DND-41 (cell line): ENCODE measurements at regions not wholly inside any gene's neighbourhood (a gene's known extent, or its start where the extent isn't known, plus 50 kb on each side); places are given as distances from the start of the nearest gene placed in this dataset.
A peak's percentile ranks its signal among the peaks of the same experiment; 100 is the strongest.

Experiments used
- ATAC-seq: fragments of 200-7000 bp; cut with Tn5 transposase; 3 replicates; pipeline ENCODE4 v1.9.1; 2021; ENCODE audit warnings: low read depth; ENCODE audit not compliant: insufficient read depth
- DNase-seq: peaks from one replicate; pipeline ENCODE4 v3.0.0-alpha.2; 2020
- H2AFZ ChIP-seq: 2 replicates; pipeline ENCODE4 v1.6.0; 2012; ENCODE audit warnings: low read depth, low read length
- H3K27ac ChIP-seq: 2 replicates; pipeline ENCODE4 v1.5.1; 2012; ENCODE audit warnings: low read length, inconsistent platforms
- H3K27me3 ChIP-seq: fragments of 200-600 bp; sonication (generic); 2 replicates; pipeline ENCODE4 v1.6.0; 2012; ENCODE audit warnings: low read length, mild to moderate bottlenecking, inconsistent platforms; ENCODE audit not compliant: insufficient read depth, poor library complexity
- H3K36me3 ChIP-seq: 2 replicates; pipeline ENCODE4 v1.5.1; 2012; ENCODE audit warnings: low read length, inconsistent platforms; ENCODE audit not compliant: insufficient read depth
- H3K4me1 ChIP-seq: 2 replicates; pipeline ENCODE4 v1.5.1; 2012; ENCODE audit warnings: mild to moderate bottlenecking, low read length; ENCODE audit not compliant: insufficient read depth
- H3K4me2 ChIP-seq: 2 replicates; pipeline ENCODE4 v1.6.0; 2012; ENCODE audit warnings: mild to moderate bottlenecking, moderate library complexity, low read length, inconsistent platforms; ENCODE audit not compliant: insufficient read depth
- H3K4me3 ChIP-seq, 2 experiments: fragments of 200-600 bp in 1 of 2; shearing (Covaris generic) in 1 of 2; 2 replicates each; pipeline ENCODE4 v1.5.1; 2012 to 2016; ENCODE audit warnings: inconsistent platforms in 2 of 2, low read length in 2 of 2, mild to moderate bottlenecking in 2 of 2, low read depth in 1 of 2, moderate library complexity in 1 of 2
- H3K79me2 ChIP-seq: 2 replicates; pipeline ENCODE4 v1.6.0; 2012; ENCODE audit warnings: low read length, inconsistent platforms; ENCODE audit not compliant: insufficient read depth
- H3K9ac ChIP-seq: 2 replicates; pipeline ENCODE4 v1.6.0; 2012; ENCODE audit warnings: low read depth, mild to moderate bottlenecking, inconsistent platforms, low read length, moderate library complexity
- H3K9me3 ChIP-seq: 2 replicates; pipeline ENCODE4 v1.5.1; 2012; ENCODE audit warnings: low read length, moderate library complexity, mild to moderate bottlenecking, inconsistent platforms; ENCODE audit not compliant: insufficient read depth, severe bottlenecking
- H4K20me1 ChIP-seq: 2 replicates; pipeline ENCODE4 v1.6.0; 2012; ENCODE audit warnings: low read length; ENCODE audit not compliant: insufficient read depth
- EZH2 ChIP-seq: IDR thresholded peaks from 3 replicates; pipeline ENCODE4 v1.6.1; 2012; ENCODE audit warnings: borderline replicate concordance, low read depth, mild to moderate bottlenecking, moderate library complexity, low read length, inconsistent platforms; ENCODE audit not compliant: severe bottlenecking
- TF ChIP-seq, protein P1 (sequence below): IDR thresholded peaks from 2 replicates; pipeline ENCODE4 v1.5.1; 2012; ENCODE audit warnings: borderline replicate concordance, low read length, moderate library complexity, mild to moderate bottlenecking; ENCODE audit not compliant: poor library complexity, severe bottlenecking; ENCODE audit errors: extremely low read depth

DNA sequence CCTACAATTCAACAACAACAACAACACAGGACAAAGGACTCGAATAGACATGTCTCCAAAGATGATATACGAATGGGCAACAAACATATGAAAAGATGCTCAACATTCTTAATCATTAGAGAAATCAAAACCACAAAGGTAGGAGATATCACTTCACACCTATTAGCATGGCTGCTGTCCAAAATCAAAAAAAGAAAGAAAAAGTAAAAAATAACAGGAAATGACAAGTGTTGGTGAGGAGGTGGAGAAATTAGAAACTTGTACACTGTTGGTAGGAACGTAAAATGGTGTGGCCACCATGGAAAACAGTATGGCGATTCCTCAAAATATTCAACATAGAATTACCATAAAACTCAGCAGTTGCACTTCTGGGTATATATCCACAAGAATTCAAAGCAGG lies 312.3 kb upstream of the STT3B start:
- Histone ChIP-seq H3K4me2 (no peak overlapping the region), H3K4me1 (peaks cover 78% of the 10 kb centered on the region)
- TF ChIP-seq, protein P1, sequence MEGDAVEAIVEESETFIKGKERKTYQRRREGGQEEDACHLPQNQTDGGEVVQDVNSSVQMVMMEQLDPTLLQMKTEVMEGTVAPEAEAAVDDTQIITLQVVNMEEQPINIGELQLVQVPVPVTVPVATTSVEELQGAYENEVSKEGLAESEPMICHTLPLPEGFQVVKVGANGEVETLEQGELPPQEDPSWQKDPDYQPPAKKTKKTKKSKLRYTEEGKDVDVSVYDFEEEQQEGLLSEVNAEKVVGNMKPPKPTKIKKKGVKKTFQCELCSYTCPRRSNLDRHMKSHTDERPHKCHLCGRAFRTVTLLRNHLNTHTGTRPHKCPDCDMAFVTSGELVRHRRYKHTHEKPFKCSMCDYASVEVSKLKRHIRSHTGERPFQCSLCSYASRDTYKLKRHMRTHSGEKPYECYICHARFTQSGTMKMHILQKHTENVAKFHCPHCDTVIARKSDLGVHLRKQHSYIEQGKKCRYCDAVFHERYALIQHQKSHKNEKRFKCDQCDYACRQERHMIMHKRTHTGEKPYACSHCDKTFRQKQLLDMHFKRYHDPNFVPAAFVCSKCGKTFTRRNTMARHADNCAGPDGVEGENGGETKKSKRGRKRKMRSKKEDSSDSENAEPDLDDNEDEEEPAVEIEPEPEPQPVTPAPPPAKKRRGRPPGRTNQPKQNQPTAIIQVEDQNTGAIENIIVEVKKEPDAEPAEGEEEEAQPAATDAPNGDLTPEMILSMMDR: no peak
- no peak for TF ChIP-seq EZH2

DNA sequence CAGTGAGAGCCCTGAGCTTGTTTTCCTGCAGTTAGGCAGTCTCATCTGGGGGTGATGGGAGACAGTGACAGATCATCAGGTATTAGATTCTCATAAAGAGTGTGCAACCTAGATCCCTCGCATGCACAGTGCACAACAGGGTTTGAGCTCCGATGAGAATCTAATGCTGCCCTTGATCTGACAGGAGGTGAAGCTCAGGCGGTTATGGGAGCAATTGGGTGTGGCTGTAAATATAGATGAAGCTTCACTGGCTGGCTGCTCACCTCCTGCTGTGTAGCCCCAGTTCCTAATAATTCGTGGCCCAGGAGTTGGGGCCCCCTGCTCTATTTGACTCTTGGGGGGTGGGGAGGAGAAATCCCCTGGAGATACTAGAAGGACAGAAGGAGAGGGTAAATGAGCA lies 309.4 kb upstream of the STT3B start:
- H3K4me3 ChIP-seq: no peak overlapping the region
- H3K36me3 ChIP-seq: no peaks in the 10 kb centered on the region
- peak; percentile 53 for DNase-seq
- no peaks in the 10 kb centered on the region for H4K20me1 ChIP-seq
- no peak overlapping the region for H3K4me2 ChIP-seq
- peaks cover 12% of the 10 kb centered on the region for H3K79me2 ChIP-seq
- H3K4me1 ChIP-seq: peaks cover 95% of the 10 kb centered on the region
- no peak for ATAC-seq
- H3K9ac ChIP-seq: peak overlapping the region; percentile 37
- TF ChIP-seq EZH2: no peak
- TF ChIP-seq, protein P1: no peak
- H3K9me3 ChIP-seq: no peaks in the 10 kb centered on the region
- peak overlapping the region; percentile 82 for H3K27ac ChIP-seq
- H2AFZ ChIP-seq: peak overlapping the region; percentile 17; the same call in 1 of the 2 replicates
- no peaks in the 10 kb centered on the region for H3K27me3 ChIP-seq

More for the DNA sequence above, 312.3 kb upstream of the STT3B start:
- peak overlapping the region; percentile 87 for H3K27ac ChIP-seq
- DNase-seq (no peak), ATAC-seq (no peak)
- peaks cover 11% of the 10 kb centered on the region for H3K79me2 ChIP-seq
- no peaks in the 10 kb centered on the region for H3K36me3 ChIP-seq
- no peak overlapping the region for H3K4me3 ChIP-seq
- no peaks in the 10 kb centered on the region for H3K27me3 ChIP-seq
- no peak overlapping the region for H2AFZ ChIP-seq
- no peaks in the 10 kb centered on the region for H3K9me3 ChIP-seq
- H3K9ac ChIP-seq: no peak overlapping the region
- no peaks in the 10 kb centered on the region for H4K20me1 ChIP-seq

DNA sequence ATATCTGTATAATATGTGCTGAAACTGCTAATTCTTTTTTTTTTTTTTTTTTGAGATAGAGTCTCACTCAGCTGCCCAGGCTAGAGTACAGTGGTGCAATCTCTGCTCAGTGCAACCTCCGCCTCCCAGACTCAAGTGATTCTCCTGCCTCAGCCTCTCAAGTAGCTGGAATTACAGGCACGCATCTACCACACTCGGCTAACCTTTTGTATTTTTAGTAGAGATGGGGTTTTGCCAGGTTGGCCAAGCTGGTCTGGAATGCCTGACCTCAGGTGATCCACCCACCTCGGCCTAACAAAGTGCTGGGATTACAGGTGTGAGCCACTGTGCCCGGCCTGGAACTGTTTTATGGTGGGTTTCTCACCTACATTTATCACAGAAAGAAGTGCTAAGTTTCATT lies 307.8 kb upstream of the STT3B start:
- peaks cover 95% of the 10 kb centered on the region for H3K4me1 ChIP-seq
- TF ChIP-seq, protein P1: no peak
- TF ChIP-seq EZH2: no peak
- no peaks in the 10 kb centered on the region for H4K20me1 ChIP-seq
- no peak for ATAC-seq
- no peak overlapping the region for H2AFZ ChIP-seq
- peaks cover 12% of the 10 kb centered on the region for H3K79me2 ChIP-seq
- peak overlapping the region; percentile 100 for H3K27ac ChIP-seq
- H3K9me3 ChIP-seq: no peaks in the 10 kb centered on the region
- DNase-seq: no peak
- H3K36me3 ChIP-seq: no peaks in the 10 kb centered on the region
- peak overlapping the region in 1 of 2 experiments; percentile 49; a peak in 1 of 4 replicates for H3K4me3 ChIP-seq
- peak overlapping the region; percentile 61; the same call in 1 of the 2 replicates for H3K4me2 ChIP-seq
- H3K27me3 ChIP-seq: no peaks in the 10 kb centered on the region
- peak overlapping the region; percentile 69 for H3K9ac ChIP-seq

DNA sequence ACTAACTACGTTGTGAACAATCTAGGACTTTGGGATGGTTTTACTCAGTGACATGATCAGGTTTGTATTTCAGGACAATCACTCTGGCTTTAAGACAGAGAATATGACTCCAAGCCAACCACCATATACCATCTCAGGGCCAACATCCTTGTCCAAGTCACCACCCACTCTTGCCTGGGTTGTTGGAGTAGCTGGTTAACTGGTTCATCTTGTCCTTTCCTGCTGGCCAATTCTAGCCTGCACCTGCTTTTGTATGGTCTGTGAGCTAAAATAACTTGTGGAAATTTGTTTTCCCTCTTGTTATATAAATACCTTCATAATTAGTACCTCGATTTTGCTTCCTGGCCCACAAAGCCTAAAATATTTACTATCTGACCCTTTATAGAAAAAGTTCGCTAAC lies 306.8 kb upstream of the STT3B start:
- ATAC-seq (peak; percentile 34), DNase-seq (no peak)
- no peak for TF ChIP-seq EZH2
- TF ChIP-seq, protein P1: no peak
- no peaks in the 10 kb centered on the region for H3K36me3 ChIP-seq
- peaks cover 95% of the 10 kb centered on the region for H3K4me1 ChIP-seq
- H3K9ac ChIP-seq: peak overlapping the region; percentile 69
- H3K27me3 ChIP-seq: no peaks in the 10 kb centered on the region
- H2AFZ ChIP-seq: peak overlapping the region; percentile 11
- H3K4me3 ChIP-seq: peak overlapping the region in 1 of 2 experiments; percentile 49; a peak in 2 of 4 replicates
- H3K4me2 ChIP-seq: peak overlapping the region; percentile 61
- H3K9me3 ChIP-seq: no peaks in the 10 kb centered on the region
- peak overlapping the region; percentile 100 for H3K27ac ChIP-seq
- H3K79me2 ChIP-seq: peaks cover 12% of the 10 kb centered on the region
- no peaks in the 10 kb centered on the region for H4K20me1 ChIP-seq
